ENCODE measurements at regions not wholly inside any gene's neighbourhood (a gene's known extent, or its start where the extent isn't known, plus 50 kb on each side); places are given as distances from the start of the nearest gene placed in this dataset.
"Not testable (repeated sequence)": the region's sequence is repeated elsewhere in the genome, so short reads cannot be mapped to it uniquely, and the experiment has no call there.

DNA sequence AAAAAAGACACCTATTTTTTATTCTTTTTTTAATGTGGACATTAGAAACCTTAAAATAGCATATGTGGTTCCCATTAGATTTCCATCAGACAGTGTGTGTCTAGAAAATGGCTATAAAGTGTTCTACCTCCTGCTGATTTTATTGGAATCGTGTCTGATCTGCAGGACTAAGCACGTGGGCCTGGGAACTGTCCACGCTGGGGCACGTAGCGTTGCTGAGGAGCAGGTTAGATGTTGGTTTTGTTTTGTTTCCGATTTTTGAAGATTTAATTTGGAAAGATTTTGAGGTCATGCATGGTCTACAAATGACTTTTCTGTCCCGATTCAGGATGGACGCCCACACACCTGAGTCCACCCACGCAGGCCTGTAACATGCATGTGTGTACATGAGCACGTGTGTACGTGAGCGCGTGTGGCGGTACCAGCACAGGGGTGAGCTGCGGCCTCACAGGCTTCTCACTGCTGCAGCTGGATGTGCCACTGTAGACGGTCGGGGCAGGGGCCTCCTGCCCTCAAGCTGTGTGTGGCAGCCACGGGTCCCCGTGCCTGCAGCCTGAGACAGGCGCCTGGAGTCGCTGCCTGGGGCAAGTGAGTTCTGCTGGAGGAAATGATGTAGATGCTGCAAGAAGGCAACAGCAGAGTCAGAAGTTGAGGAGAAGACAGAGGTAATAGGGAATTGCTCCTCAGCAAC is 99.7 kb upstream of the CTDP1 start:
- no peak for DNase-seq (ENCODE audit: low spot score)

DNA sequence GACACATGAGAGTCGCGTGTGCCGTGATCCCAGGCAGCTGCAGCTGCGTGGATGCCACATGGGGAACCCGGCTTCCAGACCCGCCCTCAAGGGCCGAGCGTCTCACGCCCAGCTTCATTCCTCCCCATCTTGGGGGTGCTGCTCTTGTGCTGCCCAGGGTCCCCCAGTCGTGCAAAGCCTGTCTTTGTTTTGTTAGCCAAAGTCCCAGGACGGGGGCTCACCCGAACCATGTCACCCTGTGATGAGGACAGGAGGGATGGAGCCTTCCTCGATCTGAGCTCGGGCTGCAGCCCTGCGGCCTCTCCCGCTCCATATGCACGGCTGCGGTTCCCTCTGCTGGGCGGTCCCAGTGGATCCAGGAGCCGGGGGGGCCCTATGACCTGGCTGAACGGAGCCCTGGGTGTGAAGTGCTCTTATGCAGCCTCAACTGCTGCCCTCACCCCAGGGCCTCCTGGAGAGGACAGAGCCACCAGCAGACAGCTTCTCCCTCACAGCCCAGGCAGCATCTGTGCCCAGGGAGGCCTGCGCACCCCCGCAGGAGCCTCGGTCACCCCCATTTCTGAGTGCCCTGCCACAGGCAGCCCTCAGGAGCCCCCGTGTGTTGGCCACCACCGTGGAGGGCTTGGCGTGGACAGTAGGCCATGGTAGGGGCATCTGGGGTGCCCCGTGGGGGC is 99.0 kb upstream of the CTDP1 start:
- DNase-seq (ENCODE audit: low spot score) = no peak

DNA sequence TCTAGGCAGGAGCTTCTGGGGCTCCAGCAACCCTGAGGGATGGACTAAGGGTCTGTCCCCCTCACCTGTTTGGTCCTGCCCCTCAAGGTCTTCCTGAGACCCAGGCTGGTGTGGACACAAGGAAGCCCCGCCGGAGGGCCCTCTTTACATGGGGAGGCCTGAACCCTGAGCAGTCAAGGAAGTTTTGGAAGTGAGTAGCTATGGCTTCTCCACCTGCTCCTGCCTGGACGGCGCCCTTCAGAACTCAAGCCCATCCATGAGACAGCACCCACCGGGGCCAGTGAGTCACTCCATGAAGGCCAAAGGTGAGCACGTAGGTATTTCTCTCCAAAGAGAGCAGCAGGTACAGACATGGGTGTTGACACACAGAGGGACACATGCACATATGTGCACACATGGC is 98.2 kb upstream of the CTDP1 start:
- no peak for DNase-seq (ENCODE audit: low spot score)

GRCh38 chr18:79581911-79582310 is 97.7 kb upstream of the CTDP1 start:
- no peak for DNase-seq (ENCODE audit: low spot score)

- no peak for DNase-seq (ENCODE audit: low spot score)
Observed at GRCh38 chr18:79582978-79583377, 96.6 kb upstream of the CTDP1 start.

DNA sequence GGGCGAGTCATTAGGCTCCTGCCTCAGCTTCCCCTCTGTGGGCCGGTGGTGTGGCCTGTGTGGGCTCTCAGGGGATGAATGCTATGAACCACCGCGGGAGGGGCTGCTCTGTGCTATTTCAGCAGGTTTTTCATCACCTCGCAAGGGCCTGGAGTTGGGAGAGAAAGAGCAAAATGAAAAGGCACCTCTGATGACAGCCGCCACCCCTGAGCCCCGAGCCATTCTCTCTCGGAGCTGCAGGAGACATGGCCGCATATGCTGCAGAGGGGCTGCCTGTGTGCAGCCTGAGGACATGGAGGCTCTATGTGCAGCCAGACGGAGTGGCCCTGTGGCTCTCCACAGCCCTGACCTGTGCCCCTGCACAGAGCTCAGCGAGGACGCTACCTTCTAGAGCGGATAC is 96.2 kb upstream of the CTDP1 start:
- DNase-seq (ENCODE audit: low spot score) = no peak

DNA sequence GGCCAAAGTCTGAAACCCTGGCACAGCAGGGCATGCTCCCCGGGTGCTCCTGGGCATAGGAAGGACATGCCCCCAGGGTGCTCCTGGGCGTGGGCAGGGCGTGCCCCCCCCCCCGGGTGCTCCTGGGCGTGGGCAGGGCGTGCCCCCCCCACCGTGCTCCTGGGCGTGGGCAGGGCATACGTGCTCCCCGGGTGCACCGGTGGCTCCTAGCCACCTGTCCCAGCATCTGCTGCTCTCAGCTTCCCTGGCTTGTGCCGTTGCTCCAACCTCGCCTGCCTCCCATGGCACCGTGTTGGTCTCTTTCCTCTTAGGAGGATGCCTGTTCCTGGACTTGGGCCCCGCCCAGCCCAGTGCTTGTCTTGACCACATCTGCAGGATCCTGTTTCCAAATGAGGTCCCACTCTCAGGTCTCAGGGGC is 95.6 kb upstream of the CTDP1 start:
- DNase-seq (ENCODE audit: low spot score) = no peak

- DNase-seq (ENCODE audit: low spot score) = no peak
Observed at GRCh38 chr18:79584491-79585394, 94.9 kb upstream of the CTDP1 start.

- no peak for DNase-seq (ENCODE audit: low spot score)
Observed at GRCh38 chr18:79585395-79586370, 93.9 kb upstream of the CTDP1 start.

GRCh38 chr18:79586436-79587225 is 93.0 kb upstream of the CTDP1 start:
- DNase-seq (ENCODE audit: low spot score) = no peak

- DNase-seq (ENCODE audit: low spot score) = no peak
Observed at GRCh38 chr18:79587226-79587741, 92.3 kb upstream of the CTDP1 start.

DNA sequence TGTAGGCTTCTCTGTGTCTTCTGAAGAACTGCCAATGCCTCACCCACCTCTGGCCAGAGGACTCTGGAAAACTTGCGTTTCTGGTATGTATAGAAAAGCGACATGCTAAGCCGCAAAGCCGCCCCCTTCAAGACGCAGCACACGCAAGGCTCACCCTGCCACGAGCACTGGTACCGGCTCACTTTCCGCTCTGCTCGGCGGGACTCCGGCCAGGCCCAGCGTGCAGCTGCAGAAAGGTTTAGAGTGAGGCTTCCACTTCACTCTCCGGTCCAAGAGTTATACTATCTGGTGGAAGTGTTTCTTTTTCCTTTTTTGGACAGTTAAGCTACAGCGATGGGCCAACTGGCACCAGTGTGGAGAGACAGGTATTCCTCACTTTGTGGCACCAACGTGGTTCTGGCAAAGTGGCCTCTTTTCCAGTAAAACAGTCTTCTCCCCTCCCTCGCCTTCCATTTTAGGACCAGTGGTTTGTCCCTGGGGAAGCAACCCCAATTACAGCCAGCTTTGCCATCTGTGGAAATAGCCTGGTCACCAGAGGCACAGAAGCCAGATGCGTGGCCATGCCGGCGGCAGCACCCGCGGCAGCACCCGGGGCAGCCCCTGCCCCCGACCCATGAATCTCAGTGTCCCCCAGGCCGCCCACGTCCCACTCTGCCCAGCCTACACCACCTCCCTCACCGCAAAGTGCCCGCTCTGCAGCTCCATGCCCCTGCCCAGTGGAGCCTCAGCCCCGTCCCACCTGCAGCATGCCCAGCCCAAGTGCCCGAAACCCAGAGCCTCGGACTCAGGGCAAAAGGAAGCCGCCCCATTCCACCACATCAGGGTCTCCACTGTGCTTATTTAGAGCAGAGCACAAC is 91.6 kb upstream of the CTDP1 start:
- DNase-seq (ENCODE audit: low spot score) = no peak

DNA sequence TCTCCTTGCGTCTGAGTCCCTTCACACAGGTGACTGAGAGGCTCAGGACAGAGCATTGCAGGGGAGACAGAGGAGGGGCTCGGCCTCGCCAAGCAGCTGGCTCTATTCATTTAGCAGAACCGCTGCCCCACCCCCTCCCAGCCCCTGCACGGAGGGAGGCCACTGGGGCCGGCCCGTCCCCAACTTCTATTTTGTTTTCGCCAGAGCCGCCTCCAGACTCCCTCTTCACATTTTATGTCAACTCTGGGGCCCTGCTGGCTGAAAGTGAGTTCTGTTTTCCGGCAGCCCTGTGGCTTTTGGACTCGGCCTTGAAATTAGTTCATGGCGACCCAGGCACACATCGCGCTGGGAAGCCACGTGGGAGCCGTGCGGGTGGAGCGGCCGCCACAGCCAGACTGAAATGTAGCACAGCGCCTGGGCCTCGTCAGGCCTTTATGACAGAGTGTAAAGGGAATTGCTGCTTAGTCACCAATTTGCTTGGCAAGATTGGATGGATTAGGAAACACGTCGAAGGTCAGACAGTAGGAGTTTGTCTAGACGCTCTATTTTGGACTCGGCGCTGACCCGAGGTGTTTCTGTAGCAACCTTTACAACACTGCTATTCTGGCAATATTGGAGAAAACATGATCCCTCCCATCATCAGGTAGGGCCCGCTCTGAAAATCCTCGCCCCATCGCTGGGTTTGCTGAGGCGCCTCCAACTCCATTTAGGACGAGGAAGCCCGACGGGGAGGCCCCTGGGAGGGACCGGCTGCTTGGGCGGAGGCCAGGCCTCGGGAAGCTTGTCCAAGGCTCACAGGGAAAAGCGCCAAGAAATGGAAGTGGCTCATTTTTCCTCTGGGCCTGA is 90.7 kb upstream of the CTDP1 start:
- peak; percentile 77 for DNase-seq (ENCODE audit: low spot score)

DNA sequence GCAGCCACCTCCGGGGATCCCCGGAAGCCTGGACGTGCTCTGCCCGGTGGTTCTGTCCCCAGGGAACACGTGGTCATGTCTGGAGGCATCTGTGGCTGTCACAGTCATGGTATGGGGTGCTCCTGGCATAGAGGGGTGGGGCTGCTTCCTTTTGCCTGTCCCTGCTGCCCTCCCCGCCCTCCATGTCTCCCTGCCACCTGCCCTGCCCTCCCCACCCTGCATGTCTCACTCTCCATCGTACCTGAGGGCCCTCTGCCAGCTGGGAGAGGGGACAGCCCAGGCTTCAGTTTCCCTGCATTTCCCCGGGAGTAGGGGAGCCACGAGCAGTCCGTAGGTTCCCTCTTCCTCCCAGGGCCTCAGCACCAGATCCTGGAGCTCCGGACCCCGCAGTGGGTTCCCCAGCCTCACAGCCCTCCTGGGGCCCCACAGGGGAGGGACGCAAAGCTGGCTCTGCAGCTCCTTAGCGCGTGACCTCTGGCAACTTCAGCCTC is 90.0 kb upstream of the CTDP1 start:
- DNase-seq (ENCODE audit: low spot score) = no peak

DNA sequence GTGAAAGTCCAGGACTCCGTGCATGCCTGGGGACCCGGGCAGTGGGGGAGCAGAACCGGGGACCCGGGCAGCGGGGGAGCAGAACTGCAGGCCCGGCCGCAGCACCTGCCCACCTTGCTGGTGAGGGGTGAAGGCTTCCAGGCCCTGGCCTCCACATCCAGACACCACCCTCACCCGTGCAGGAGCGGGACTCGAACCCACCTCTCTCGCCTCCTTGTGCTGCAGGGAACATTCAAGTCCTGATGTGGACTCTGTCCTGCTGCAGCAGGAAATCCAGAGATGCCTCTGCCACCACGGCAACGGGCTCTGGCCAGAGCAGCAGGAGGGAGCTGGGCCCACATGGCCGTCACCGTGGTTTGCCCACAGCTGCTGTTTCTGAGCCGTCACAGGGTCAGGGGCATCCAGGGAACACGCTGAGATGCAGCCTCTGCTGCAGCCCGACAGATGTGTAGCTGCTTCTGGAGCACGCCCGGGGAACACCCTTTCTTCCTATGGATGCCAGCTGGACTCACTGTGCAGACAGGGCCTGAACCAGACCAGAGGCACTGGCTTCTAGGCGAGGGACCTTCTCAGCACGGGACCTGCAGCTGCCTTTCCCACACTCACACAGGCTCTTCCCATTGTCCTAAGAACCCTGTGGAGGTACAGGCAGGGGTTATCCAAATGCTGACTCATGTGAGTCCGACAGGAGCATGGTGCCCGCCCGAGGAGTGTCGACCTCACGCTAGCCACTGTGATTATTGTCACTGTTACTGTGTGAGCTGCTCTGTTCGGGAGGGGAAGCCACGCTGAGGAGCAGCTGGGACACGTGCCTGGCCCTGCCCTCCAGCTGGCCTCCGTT is 89.2 kb upstream of the CTDP1 start:
- no peak for DNase-seq (ENCODE audit: low spot score)

- no peak for DNase-seq (ENCODE audit: low spot score)
Observed at GRCh38 chr18:79591032-79591308, 88.6 kb upstream of the CTDP1 start.

DNA sequence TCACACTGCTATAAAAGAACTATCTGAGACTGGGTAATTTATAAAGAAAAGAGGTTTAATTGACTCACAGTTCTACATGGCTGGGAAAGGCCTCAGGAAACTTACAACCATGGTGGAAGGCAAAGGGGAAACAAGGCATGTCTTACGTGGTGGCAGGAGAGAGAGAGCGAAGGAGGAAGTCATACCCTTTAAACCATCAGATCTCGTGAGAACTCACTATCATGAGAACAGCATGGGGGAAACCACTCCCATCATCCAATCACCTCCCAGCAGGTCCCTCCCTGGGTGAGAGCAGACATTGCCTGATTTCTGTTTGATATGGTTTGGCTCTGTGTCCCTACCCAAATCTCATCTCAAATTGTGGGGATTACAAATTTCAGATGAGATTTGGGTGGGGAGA is 86.9 kb upstream of the CTDP1 start:
- DNase-seq (ENCODE audit: low spot score) = not testable (repeated sequence)

All from mucosa of gallbladder (tissue), 1 donor.